ENCODE measurements at regions not wholly inside any gene's neighbourhood (a gene's known extent, or its start where the extent isn't known, plus 50 kb on each side); places are given as distances from the start of the nearest gene placed in this dataset.

DNA sequence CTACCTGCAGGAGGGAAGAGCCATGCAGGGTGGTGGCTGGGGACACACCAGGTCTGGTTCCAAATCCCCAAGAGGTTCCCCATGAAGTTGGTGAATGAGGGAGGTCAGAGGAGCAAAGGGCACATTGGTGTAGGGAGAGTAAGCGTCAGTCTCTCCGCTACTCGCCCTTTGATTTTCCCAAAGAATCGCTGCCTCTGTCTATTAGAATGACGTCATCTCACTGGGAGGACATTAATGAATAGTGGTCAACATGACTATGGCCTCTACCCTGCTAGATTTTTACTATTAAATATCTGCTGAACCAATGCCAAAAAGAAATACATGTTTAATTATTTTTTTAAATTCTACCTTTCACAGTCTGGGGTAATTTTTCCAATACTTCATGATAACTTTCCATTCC, 109.6 kb upstream of the SNTG2 start:
- H3K4me1 ChIP-seq, result no peaks in the 10 kb centered on the region
- DNase-seq, result no peak
- intact Hi-C loops (cut with DNase I; ENCODE audit: low total_unique reads), result no loop called here
- H3K4me3 ChIP-seq, result no peak overlapping the region
- no peaks in the 10 kb centered on the region for H3K9me3 ChIP-seq
- TF ChIP-seq, protein P1, sequence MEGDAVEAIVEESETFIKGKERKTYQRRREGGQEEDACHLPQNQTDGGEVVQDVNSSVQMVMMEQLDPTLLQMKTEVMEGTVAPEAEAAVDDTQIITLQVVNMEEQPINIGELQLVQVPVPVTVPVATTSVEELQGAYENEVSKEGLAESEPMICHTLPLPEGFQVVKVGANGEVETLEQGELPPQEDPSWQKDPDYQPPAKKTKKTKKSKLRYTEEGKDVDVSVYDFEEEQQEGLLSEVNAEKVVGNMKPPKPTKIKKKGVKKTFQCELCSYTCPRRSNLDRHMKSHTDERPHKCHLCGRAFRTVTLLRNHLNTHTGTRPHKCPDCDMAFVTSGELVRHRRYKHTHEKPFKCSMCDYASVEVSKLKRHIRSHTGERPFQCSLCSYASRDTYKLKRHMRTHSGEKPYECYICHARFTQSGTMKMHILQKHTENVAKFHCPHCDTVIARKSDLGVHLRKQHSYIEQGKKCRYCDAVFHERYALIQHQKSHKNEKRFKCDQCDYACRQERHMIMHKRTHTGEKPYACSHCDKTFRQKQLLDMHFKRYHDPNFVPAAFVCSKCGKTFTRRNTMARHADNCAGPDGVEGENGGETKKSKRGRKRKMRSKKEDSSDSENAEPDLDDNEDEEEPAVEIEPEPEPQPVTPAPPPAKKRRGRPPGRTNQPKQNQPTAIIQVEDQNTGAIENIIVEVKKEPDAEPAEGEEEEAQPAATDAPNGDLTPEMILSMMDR (IDR thresholded peaks at IDR 0.05), result no peak
- TF ChIP-seq POLR2AphosphoS5 (IDR thresholded peaks at IDR 0.05) (no peak), EP300 (IDR thresholded peaks at IDR 0.05) (no peak), POLR2A (IDR thresholded peaks at IDR 0.05) (no peak)
- H3K27me3 ChIP-seq, result peaks cover 0 to 15% (median 0%) of the 10 kb centered on the region in 3 donors
- no peaks in the 10 kb centered on the region for H3K36me3 ChIP-seq
- no peak overlapping the region for H3K27ac ChIP-seq
- WGBS, 5 donors, result 79 to 94% (median 85%) methylated on average over 5 of the region's 5 CpGs

GRCh38 chr2:834233-834632, 116.4 kb upstream of the SNTG2 start:
- Histone ChIP-seq H3K9me3 (no peaks in the 10 kb centered on the region), H3K27me3 (peaks cover 0 to 8% (median 0%) of the 10 kb centered on the region in 3 donors), H3K36me3 (no peaks in the 10 kb centered on the region), H3K27ac (no peak overlapping the region), H3K4me1 (peaks cover 0 to 22% (median 5%) of the 10 kb centered on the region in 4 donors), H3K4me3 (no peak overlapping the region)
- TF ChIP-seq, protein P1 (IDR thresholded peaks at IDR 0.05), result no peak
- TF ChIP-seq POLR2A (IDR thresholded peaks at IDR 0.05), result no peak
- no peak for TF ChIP-seq POLR2AphosphoS5 (IDR thresholded peaks at IDR 0.05)
- TF ChIP-seq EP300 (IDR thresholded peaks at IDR 0.05), result no peak
- intact Hi-C loops (cut with DNase I; ENCODE audit: low total_unique reads), result no loop called here
- 76 to 87% (median 81%) methylated on average over 10 of the region's 10 CpGs for WGBS, 5 donors
- no peak for DNase-seq

DNA sequence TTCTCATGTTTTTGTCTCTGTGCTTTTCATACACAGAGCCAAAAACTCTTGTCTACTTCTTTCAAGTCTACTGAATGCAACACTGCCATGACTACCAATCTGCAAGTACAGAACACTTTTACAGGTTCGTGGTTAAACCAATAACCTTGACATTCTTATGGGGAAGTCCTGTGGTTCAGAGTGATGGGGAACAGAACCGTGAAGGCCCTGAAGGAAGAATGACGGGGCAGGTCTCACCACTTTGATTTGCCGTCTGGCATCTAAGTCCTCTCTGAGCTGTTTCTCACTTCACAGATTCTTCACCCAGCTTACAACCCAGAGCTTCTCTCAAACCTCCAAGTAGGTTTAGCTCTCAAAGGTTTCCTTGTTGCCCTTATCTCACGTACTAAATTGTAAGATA, 117.5 kb upstream of the SNTG2 start:
- intact Hi-C loops (cut with DNase I; ENCODE audit: low total_unique reads), result no loop called here
- H3K27me3 ChIP-seq, result peaks cover 0 to 8% (median 0%) of the 10 kb centered on the region in 3 donors
- H3K9me3 ChIP-seq, result no peaks in the 10 kb centered on the region
- no peak overlapping the region for H3K4me3 ChIP-seq
- H3K27ac ChIP-seq, result no peak overlapping the region
- DNase-seq, result no peak
- no peaks in the 10 kb centered on the region for H3K36me3 ChIP-seq
- TF ChIP-seq, protein P1 (IDR thresholded peaks at IDR 0.05), result no peak
- TF ChIP-seq POLR2A (IDR thresholded peaks at IDR 0.05) (no peak), EP300 (IDR thresholded peaks at IDR 0.05) (no peak), POLR2AphosphoS5 (IDR thresholded peaks at IDR 0.05) (no peak)
- WGBS, 5 donors, result 67 to 81% (median 71%) methylated on average over 5 of the region's 5 CpGs
- H3K4me1 ChIP-seq, result peaks cover 0 to 22% (median 5%) of the 10 kb centered on the region in 4 donors

DNA sequence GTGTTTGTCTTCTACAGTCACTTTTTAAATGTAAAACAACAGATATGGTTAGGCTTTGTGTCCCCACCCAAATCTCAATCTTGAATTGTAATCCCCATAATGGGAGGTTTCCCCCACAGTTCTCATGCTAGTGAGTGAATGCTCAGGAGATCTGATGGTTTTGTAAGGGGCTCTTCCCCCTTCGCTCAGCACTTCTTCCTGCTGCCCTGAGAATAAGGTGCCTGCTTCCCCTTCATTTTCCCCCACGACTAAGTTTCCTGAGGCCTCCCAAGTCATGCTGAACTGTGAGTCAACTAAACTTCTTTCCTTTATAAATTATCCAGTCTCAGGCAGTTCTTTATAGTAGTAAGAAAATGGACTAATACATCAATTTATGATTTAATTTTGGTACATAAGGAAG, 118.0 kb upstream of the SNTG2 start:
- TF ChIP-seq, protein P1 (IDR thresholded peaks at IDR 0.05), result no peak
- no peak for TF ChIP-seq POLR2AphosphoS5 (IDR thresholded peaks at IDR 0.05)
- Histone ChIP-seq H3K9me3 (no peaks in the 10 kb centered on the region), H3K36me3 (no peaks in the 10 kb centered on the region), H3K27ac (no peak overlapping the region), H3K4me1 (peaks cover 0 to 22% (median 5%) of the 10 kb centered on the region in 4 donors), H3K27me3 (peaks cover 0 to 8% (median 0%) of the 10 kb centered on the region in 3 donors), H3K4me3 (no peak overlapping the region)
- WGBS, 5 donors, result 68 to 86% (median 78%) methylated on average over 2 of the region's 2 CpGs
- DNase-seq, result no peak
- intact Hi-C loops (cut with DNase I; ENCODE audit: low total_unique reads), result no loop called here

Data from stomach (tissue), 8 donors.